Panc1 (cell line): ENCODE measurements at regions not wholly inside any gene's neighbourhood (a gene's known extent, or its start where the extent isn't known, plus 50 kb on each side); places are given as distances from the start of the nearest gene placed in this dataset.
A peak's percentile ranks its signal among the peaks of the same experiment; 100 is the strongest.

Experiments used
- ATAC-seq: fragments of 200-7000 bp; cut with Tn5 transposase; 2 replicates; pipeline ENCODE4 v1.9.1; 2020; ENCODE audit warnings: mild to moderate bottlenecking, moderate library complexity
- BruUV-seq: library from RNA; stranded (reverse); fragments of 400-500 nt; replicated peaks from 2 replicates; lab custom pipeline; 2021; lab: Mats Ljungman, UMichigan
- CTCF ChIA-PET: fragments of 300-600 bp; sonication (Branson Sonifier 250); formaldehyde crosslinking; loops from one replicate; lab custom pipeline; 2022; ENCODE audit warnings: antibody characterized with exemption; lab: Charles Lee
- POLR2A ChIA-PET: fragments of 300-600 bp; sonication (Branson Sonifier 250); formaldehyde crosslinking; loops from one replicate; lab custom pipeline; 2022; ENCODE audit warnings: antibody characterized with exemption; lab: Charles Lee
- DNase-seq: peaks from one replicate; pipeline ENCODE4 v3.0.0-alpha.2; 2010; ENCODE audit warnings: low read depth, low spot score
- H3K27ac ChIP-seq: 2 replicates; pipeline ENCODE4 v1.5.1; 2011; ENCODE audit warnings: mild to moderate bottlenecking, low read length, inconsistent platforms
- H3K27me3 ChIP-seq: fragments of 200-500 bp; sonication (Bioruptor generic); 2 replicates; pipeline ENCODE4 v1.6.0; 2014; ENCODE audit warnings: low read length, inconsistent platforms; ENCODE audit not compliant: control insufficient read depth, insufficient read depth
- H3K36me3 ChIP-seq: fragments of 200-500 bp; sonication (Bioruptor generic); 2 replicates; pipeline ENCODE4 v1.5.1; 2014; ENCODE audit warnings: inconsistent platforms, mild to moderate bottlenecking, low read length, moderate library complexity; ENCODE audit not compliant: control insufficient read depth, insufficient read depth
- H3K4me1 ChIP-seq: 2 replicates; pipeline ENCODE4 v1.5.1; 2011; ENCODE audit warnings: inconsistent platforms, mild to moderate bottlenecking, low read length, moderate library complexity; ENCODE audit not compliant: control insufficient read depth, insufficient read depth
- H3K4me3 ChIP-seq, 2 experiments: 2 replicates each; pipeline ENCODE4 v1.5.1; 2011 to 2012; ENCODE audit warnings: low read depth in 2 of 2, low read length in 2 of 2, mild to moderate bottlenecking in 2 of 2, inconsistent platforms in 1 of 2, moderate library complexity in 1 of 2
- H3K9me3 ChIP-seq: fragments of 200-500 bp; sonication (Bioruptor generic); 2 replicates; pipeline ENCODE4 v1.5.1; 2014; ENCODE audit warnings: low read depth, mild to moderate bottlenecking, inconsistent platforms, low read length, moderate library complexity; ENCODE audit not compliant: control insufficient read depth, insufficient read depth
- CTCF ChIP-seq: fragments of 450-650 bp; IDR thresholded peaks from 2 replicates; pipeline ENCODE4 v1.5.1; 2017; ENCODE audit warnings: mild to moderate bottlenecking
- POLR2AphosphoS5 ChIP-seq: IDR thresholded peaks from 2 replicates; pipeline ENCODE4 v1.6.1; 2012; ENCODE audit warnings: mild to moderate bottlenecking, low read depth, low read length, moderate library complexity
- SIN3A ChIP-seq: IDR thresholded peaks from 2 replicates; pipeline ENCODE4 v1.6.1; 2012; ENCODE audit warnings: low read depth, mild to moderate bottlenecking, low read length, moderate library complexity, borderline replicate concordance; ENCODE audit not compliant: insufficient read depth
- TCF7L2 ChIP-seq: IDR thresholded peaks from 2 replicates; pipeline ENCODE4 v1.6.1; 2011; ENCODE audit warnings: mild to moderate bottlenecking, low read depth, low read length, inconsistent platforms
- in situ Hi-C: cut with HindIII; loops from 2 replicates; pipeline ENCODE4 v1.10.0; 2016; ENCODE audit warnings: low sequenced_read_pairs, low pct_unique_long_range_greater_than_20kb
- intact Hi-C: fragments of 100-400 bp; cut with micrococcal nuclease; formaldehyde crosslinking; loops from one replicate; pipeline ENCODE4 v1.10.0; 2022; ENCODE audit not compliant: unreplicated experiment
- TF ChIP-seq, protein P1 (sequence below), 2 experiments: IDR thresholded peaks; 2 replicates each; pipeline ENCODE4 v1.6.1; 2011 to 2012; ENCODE audit warnings: low read depth in 2 of 2, control low read depth in 1 of 2, low read length in 1 of 2, mild to moderate bottlenecking in 1 of 2, moderate library complexity in 1 of 2; ENCODE audit not compliant: insufficient read depth in 1 of 2

GRCh38 chr6:141677598-141678211 is 455.0 kb upstream of the GJE1 start:
- ChIA-PET POLR2A (no interaction called here), CTCF (interaction anchor here (0.6 kb wide), 2 partner anchors 434 to 1613 kb away, joined by 3 read pairs; no protein-coding TSS in a partner anchor)
- BruUV-seq = no TSS peak
- no peak for DNase-seq
- Histone ChIP-seq H3K4me3 (no peak overlapping the region), H3K27ac (no peak overlapping the region; the same call in 1 of the 2 replicates), H3K4me1 (no peaks in the 10 kb centered on the region; the same call in 1 of the 2 replicates), H3K9me3 (no peaks in the 10 kb centered on the region), H3K27me3 (no peaks in the 10 kb centered on the region), H3K36me3 (no peaks in the 10 kb centered on the region)
- ATAC-seq = peak; percentile 80
- in situ Hi-C loops (no loop called here), intact Hi-C loops (loop anchor here (2.0 kb wide), 1 partner anchor 435 kb away; no protein-coding TSS in a partner anchor)
- TF ChIP-seq SIN3A (no peak), CTCF (peak; percentile 75; the same call in 1 of the 2 replicates), POLR2AphosphoS5 (no peak), TCF7L2 (no peak)
- TF ChIP-seq, protein P1, sequence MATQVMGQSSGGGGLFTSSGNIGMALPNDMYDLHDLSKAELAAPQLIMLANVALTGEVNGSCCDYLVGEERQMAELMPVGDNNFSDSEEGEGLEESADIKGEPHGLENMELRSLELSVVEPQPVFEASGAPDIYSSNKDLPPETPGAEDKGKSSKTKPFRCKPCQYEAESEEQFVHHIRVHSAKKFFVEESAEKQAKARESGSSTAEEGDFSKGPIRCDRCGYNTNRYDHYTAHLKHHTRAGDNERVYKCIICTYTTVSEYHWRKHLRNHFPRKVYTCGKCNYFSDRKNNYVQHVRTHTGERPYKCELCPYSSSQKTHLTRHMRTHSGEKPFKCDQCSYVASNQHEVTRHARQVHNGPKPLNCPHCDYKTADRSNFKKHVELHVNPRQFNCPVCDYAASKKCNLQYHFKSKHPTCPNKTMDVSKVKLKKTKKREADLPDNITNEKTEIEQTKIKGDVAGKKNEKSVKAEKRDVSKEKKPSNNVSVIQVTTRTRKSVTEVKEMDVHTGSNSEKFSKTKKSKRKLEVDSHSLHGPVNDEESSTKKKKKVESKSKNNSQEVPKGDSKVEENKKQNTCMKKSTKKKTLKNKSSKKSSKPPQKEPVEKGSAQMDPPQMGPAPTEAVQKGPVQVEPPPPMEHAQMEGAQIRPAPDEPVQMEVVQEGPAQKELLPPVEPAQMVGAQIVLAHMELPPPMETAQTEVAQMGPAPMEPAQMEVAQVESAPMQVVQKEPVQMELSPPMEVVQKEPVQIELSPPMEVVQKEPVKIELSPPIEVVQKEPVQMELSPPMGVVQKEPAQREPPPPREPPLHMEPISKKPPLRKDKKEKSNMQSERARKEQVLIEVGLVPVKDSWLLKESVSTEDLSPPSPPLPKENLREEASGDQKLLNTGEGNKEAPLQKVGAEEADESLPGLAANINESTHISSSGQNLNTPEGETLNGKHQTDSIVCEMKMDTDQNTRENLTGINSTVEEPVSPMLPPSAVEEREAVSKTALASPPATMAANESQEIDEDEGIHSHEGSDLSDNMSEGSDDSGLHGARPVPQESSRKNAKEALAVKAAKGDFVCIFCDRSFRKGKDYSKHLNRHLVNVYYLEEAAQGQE (IDR thresholded peaks at IDR 0.05; ENCODE audit: insufficient read depth in 1 of 2, low read depth in 2 of 2, low read length in 1 of 2) = no peak

DNA sequence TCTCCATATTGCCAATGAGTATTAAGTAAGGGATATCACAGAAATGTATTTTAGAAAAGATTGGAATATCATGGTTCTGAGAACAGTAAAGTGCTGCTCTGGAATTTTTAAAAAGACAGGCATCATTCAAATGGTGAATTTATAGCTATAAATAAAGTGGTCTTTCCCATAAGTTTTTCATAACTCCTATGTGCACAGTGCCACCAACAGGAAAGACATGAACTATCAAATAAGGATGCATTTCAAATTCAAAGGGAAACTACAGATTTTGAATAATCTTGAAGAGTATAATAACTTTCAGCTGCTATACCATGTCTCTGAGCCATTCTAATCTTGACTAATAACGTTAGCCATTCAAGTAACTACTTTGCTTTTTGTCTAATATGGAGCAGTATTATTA is 456.8 kb upstream of the GJE1 start:
- H3K4me3 ChIP-seq = no peak overlapping the region
- no peaks in the 10 kb centered on the region for H3K9me3 ChIP-seq
- no peaks in the 10 kb centered on the region; the same call in 1 of the 2 replicates for H3K4me1 ChIP-seq
- intact Hi-C loops (loop anchor here (1.0 to 2.0 kb wide), 2 partner anchors 33 to 437 kb away; no protein-coding TSS in a partner anchor), in situ Hi-C loops (no loop called here)
- DNase-seq = no peak
- POLR2A ChIA-PET = no interaction called here
- H3K27ac ChIP-seq = no peak overlapping the region; the same call in 1 of the 2 replicates
- no peaks in the 10 kb centered on the region for H3K36me3 ChIP-seq
- TF ChIP-seq CTCF (peak; percentile 57; the same call in 1 of the 2 replicates), SIN3A (no peak), TCF7L2 (no peak), POLR2AphosphoS5 (no peak)
- TF ChIP-seq, protein P1 (IDR thresholded peaks at IDR 0.05; ENCODE audit: insufficient read depth in 1 of 2, low read depth in 2 of 2, low read length in 1 of 2) = no peak
- no TSS peak for BruUV-seq
- H3K27me3 ChIP-seq = no peaks in the 10 kb centered on the region
- CTCF ChIA-PET = no interaction called here
- no peak for ATAC-seq
